HepG2 (cell line): ENCODE measurements at regions not wholly inside any gene's neighbourhood (a gene's known extent, or its start where the extent isn't known, plus 50 kb on each side); places are given as distances from the start of the nearest gene placed in this dataset.

Experiments
- CCAR2 ChIP-seq: fragments of 200-400 bp; formaldehyde crosslinking; optimal IDR thresholded peaks from 2 replicates; pipeline ENCODE3; 2018; ENCODE audit warnings: low read depth, mild to moderate bottlenecking, low read length, moderate library complexity
- CTCF ChIP-seq: sonication (generic); formaldehyde crosslinking; IDR thresholded peaks from 2 replicates; pipeline ENCODE4 v1.5.0; 2020; ENCODE audit warnings: mild to moderate bottlenecking, missing genetic modification reagents, moderate library complexity
- ETS1 ChIP-seq: sonication (generic); formaldehyde crosslinking; IDR thresholded peaks from 2 replicates; pipeline ENCODE4 v1.4.0; 2020; ENCODE audit warnings: missing genetic modification reagents
- GPN1 ChIP-seq: sonication (generic); formaldehyde crosslinking; IDR thresholded peaks from 2 replicates; pipeline ENCODE4 v1.5.1; 2020; ENCODE audit warnings: missing genetic modification reagents, borderline replicate concordance
- MXD4 ChIP-seq: IDR thresholded peaks from 2 replicates; pipeline ENCODE4 v1.6.1; 2016; ENCODE audit warnings: mild to moderate bottlenecking, missing biosample characterization, missing genetic modification reagents
- NFRKB ChIP-seq: fragments of 450-650 bp; IDR thresholded peaks from 2 replicates; pipeline ENCODE4 v1.6.1; 2017
- POLR2AphosphoS5 ChIP-seq: IDR thresholded peaks from 2 replicates; pipeline ENCODE4 v1.6.1; 2012; ENCODE audit warnings: low read depth, low read length
- TAF1 ChIP-seq: sonication (generic); formaldehyde crosslinking; IDR thresholded peaks from 2 replicates; pipeline ENCODE4 v1.4.0; 2020; ENCODE audit warnings: missing genetic modification reagents
- ZBTB2 ChIP-seq: sonication (generic); formaldehyde crosslinking; IDR thresholded peaks from 2 replicates; pipeline ENCODE4 v1.8.0; 2022; ENCODE audit warnings: low read depth, missing genetic modification reagents
- ZNF513 ChIP-seq: sonication (generic); formaldehyde crosslinking; conservative IDR thresholded peaks from 2 replicates; pipeline ENCODE4 v1.5.0; 2020; ENCODE audit warnings: missing genetic modification reagents
- ZNF768 ChIP-seq: sonication (generic); formaldehyde crosslinking; IDR thresholded peaks from 2 replicates; pipeline ENCODE4 v1.4.0; 2020; ENCODE audit warnings: missing genetic modification reagents
- TF ChIP-seq, protein P1 (sequence below): sonication (generic); formaldehyde crosslinking; IDR thresholded peaks from 2 replicates; pipeline ENCODE4 v1.5.0; 2020; ENCODE audit warnings: mild to moderate bottlenecking, missing genetic modification reagents, borderline replicate concordance

- no peak for TF ChIP-seq CTCF
- TF ChIP-seq TAF1 (CRISPR knock-in tag) = no peak
- no peak for TF ChIP-seq CCAR2
- no peak for TF ChIP-seq POLR2AphosphoS5
- no peak for TF ChIP-seq ETS1 (CRISPR knock-in tag)
- TF ChIP-seq, protein P1, sequence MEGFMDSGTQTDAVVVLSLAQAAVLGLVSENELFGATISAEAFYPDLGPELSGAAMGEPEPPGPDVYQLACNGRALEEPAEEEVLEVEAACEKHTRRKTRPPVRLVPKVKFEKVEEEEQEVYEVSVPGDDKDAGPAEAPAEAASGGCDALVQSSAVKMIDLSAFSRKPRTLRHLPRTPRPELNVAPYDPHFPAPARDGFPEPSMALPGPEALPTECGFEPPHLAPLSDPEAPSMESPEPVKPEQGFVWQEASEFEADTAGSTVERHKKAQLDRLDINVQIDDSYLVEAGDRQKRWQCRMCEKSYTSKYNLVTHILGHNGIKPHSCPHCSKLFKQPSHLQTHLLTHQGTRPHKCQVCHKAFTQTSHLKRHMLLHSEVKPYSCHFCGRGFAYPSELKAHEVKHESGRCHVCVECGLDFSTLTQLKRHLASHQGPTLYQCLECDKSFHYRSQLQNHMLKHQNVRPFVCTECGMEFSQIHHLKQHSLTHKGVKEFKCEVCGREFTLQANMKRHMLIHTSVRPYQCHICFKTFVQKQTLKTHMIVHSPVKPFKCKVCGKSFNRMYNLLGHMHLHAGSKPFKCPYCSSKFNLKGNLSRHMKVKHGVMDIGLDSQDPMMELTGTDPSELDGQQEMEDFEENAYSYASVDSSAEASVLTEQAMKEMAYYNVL (CRISPR knock-in tag) = no peak
- TF ChIP-seq ZNF768 (CRISPR knock-in tag) = no peak
- no peak for TF ChIP-seq ZBTB2 (CRISPR knock-in tag)
- TF ChIP-seq ZNF513 (CRISPR knock-in tag) = no peak
- no peak for TF ChIP-seq MXD4
- TF ChIP-seq GPN1 (CRISPR knock-in tag) = no peak
- no peak for TF ChIP-seq NFRKB
These were observed 75.2 kb upstream of the LCLAT1 start for GRCh38 chr2:30371772-30372373.
